ENCODE measurements at regions not wholly inside any gene's neighbourhood (a gene's known extent, or its start where the extent isn't known, plus 50 kb on each side); places are given as distances from the start of the nearest gene placed in this dataset.

- POLR2A ChIA-PET, result no interaction called here
- no peak overlapping the region for H2AFZ ChIP-seq (ENCODE audit: low read length)
- no peak for DNase-seq (ENCODE audit: low spot score)
- CTCF ChIA-PET (ENCODE audit: low intra/inter-chr PET ratio, low total read pairs), result no interaction called here
- TF ChIP-seq TGIF2 (CRISPR knock-in tag; IDR thresholded peaks at IDR 0.05), result no peak
- no peak for TF ChIP-seq ZNF432 (CRISPR knock-in tag; IDR thresholded peaks at IDR 0.05; ENCODE audit: borderline replicate concordance)
- TF ChIP-seq, protein P1, sequence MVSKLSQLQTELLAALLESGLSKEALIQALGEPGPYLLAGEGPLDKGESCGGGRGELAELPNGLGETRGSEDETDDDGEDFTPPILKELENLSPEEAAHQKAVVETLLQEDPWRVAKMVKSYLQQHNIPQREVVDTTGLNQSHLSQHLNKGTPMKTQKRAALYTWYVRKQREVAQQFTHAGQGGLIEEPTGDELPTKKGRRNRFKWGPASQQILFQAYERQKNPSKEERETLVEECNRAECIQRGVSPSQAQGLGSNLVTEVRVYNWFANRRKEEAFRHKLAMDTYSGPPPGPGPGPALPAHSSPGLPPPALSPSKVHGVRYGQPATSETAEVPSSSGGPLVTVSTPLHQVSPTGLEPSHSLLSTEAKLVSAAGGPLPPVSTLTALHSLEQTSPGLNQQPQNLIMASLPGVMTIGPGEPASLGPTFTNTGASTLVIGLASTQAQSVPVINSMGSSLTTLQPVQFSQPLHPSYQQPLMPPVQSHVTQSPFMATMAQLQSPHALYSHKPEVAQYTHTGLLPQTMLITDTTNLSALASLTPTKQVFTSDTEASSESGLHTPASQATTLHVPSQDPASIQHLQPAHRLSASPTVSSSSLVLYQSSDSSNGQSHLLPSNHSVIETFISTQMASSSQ (IDR thresholded peaks at IDR 0.05; ENCODE audit: low read depth), result no peak
- TF ChIP-seq, protein P1 (CRISPR knock-in tag; IDR thresholded peaks at IDR 0.05; ENCODE audit: borderline replicate concordance), result no peak
- TF ChIP-seq ARHGAP35 (CRISPR knock-in tag; IDR thresholded peaks at IDR 0.05; ENCODE audit: borderline replicate concordance), result no peak
- 0% methylated on average over 1 of the region's 1 CpG for WGBS (ENCODE audit: low lambda C conversion rate)
- H3K4me1 ChIP-seq (ENCODE audit: insufficient read depth, low read length), result no peaks in the 10 kb centered on the region
- no peaks in the 10 kb centered on the region for H3K9me3 ChIP-seq (ENCODE audit: low read length)
- ATAC-seq, result no peak
- H3K9ac ChIP-seq (ENCODE audit: insufficient read depth, low read depth, low read length), result no peak overlapping the region
- H3K79me2 ChIP-seq (ENCODE audit: insufficient read depth, low read length), result no peaks in the 10 kb centered on the region
- no peaks in the 10 kb centered on the region for H3K36me3 ChIP-seq (replicated peaks in 1 of 2; ENCODE audit: control insufficient read depth in 1 of 2, insufficient read depth in 2 of 2, low read length in 2 of 2)
- no peak for FAIRE-seq
- in situ Hi-C loops (cut with HindIII; ENCODE audit: extremely low pct_ligation_motif_present, low pct_unique_long_range_greater_than_20kb), result no loop called here
- H3K27me3 ChIP-seq (ENCODE audit: control insufficient read depth in 1 of 2, insufficient read depth in 2 of 2, low read length in 2 of 2), result no peaks in the 10 kb centered on the region
- no peak overlapping the region for H3K4me3 ChIP-seq (replicated peaks in 1 of 3; ENCODE audit: insufficient read depth in 1 of 3, low read depth in 2 of 3, low read length in 3 of 3)
- intact Hi-C loops (cut with micrococcal nuclease; ENCODE audit: unreplicated experiment), result no loop called here
- no TSS peak for BruUV-seq (replicated peaks)
- no peak overlapping the region for H3K27ac ChIP-seq (ENCODE audit: extremely low read length, insufficient read depth, low read length)
- no peaks in the 10 kb centered on the region for H4K20me1 ChIP-seq (ENCODE audit: insufficient read depth, low read length)
- H3K4me2 ChIP-seq (ENCODE audit: low read depth, low read length), result no peak overlapping the region
Measured at GRCh38 chr15:35937380-35937779, 391.4 kb upstream of the DPH6 start.

Data from HepG2 (cell line).